ENCODE measurements at regions not wholly inside any gene's neighbourhood (a gene's known extent, or its start where the extent isn't known, plus 50 kb on each side); places are given as distances from the start of the nearest gene placed in this dataset.

DNA sequence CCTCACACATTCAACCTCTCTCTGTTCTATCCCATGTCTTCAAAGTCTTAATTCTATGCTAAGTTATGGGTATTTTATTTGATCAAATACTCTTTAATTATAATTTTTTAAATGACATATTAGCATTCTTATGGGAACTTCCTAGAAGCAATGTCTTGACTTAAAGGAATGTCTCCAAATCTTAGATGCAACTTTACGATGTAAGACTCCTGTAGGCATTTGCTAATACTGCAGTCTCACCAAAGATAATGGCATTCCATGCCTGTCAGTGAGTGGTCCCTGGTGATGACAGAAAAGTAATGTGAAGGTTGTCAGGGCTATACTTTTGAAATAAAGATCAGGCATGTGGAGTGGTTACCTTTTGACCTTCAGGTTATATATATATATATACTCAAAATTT is 1654.2 kb upstream of the WWC1 start:
- TF ChIP-seq TAF1 (IDR thresholded peaks at IDR 0.05; ENCODE audit: low read depth) (no peak), EZH2 (IDR thresholded peaks at IDR 0.05; ENCODE audit: borderline replicate concordance, insufficient read depth, low read length, poor library complexity, severe bottlenecking) (no peak), RAD21 (conservative IDR thresholded peaks at IDR 0.05) (no peak), EP300 (conservative IDR thresholded peaks at IDR 0.05; ENCODE audit: poor library complexity, severe bottlenecking) (no peak), SMC3 (conservative IDR thresholded peaks at IDR 0.05; ENCODE audit: poor library complexity) (no peak)
- TF ChIP-seq, protein P1, sequence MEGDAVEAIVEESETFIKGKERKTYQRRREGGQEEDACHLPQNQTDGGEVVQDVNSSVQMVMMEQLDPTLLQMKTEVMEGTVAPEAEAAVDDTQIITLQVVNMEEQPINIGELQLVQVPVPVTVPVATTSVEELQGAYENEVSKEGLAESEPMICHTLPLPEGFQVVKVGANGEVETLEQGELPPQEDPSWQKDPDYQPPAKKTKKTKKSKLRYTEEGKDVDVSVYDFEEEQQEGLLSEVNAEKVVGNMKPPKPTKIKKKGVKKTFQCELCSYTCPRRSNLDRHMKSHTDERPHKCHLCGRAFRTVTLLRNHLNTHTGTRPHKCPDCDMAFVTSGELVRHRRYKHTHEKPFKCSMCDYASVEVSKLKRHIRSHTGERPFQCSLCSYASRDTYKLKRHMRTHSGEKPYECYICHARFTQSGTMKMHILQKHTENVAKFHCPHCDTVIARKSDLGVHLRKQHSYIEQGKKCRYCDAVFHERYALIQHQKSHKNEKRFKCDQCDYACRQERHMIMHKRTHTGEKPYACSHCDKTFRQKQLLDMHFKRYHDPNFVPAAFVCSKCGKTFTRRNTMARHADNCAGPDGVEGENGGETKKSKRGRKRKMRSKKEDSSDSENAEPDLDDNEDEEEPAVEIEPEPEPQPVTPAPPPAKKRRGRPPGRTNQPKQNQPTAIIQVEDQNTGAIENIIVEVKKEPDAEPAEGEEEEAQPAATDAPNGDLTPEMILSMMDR (IDR thresholded peaks at IDR 0.05; ENCODE audit: poor library complexity, severe bottlenecking), result no peak
